Naive B cell (primary cell): ENCODE measurements at regions not wholly inside any gene's neighbourhood (a gene's known extent, or its start where the extent isn't known, plus 50 kb on each side); places are given as distances from the start of the nearest gene placed in this dataset.
"Not testable (repeated sequence)": the region's sequence is repeated elsewhere in the genome, so short reads cannot be mapped to it uniquely, and the experiment has no call there.

Experiments used
- ATAC-seq, 2 donors: fragments of 150-1000 bp; cut with Tn5 transposase; 2 replicates each; pipeline ENCODE4 v1.10.0; 2021; ENCODE audit warnings: low read depth in 2 of 2, mild to moderate bottlenecking in 2 of 2, moderate library complexity in 2 of 2
- DNase-seq: peaks from one replicate; pipeline ENCODE4 v3.0.0; 2022
- H3K27ac Mint-ChIP-seq, 6 donors: one replicate each; pipeline ENCODE4 v1.8.0; 2020 to 2022; ENCODE audit warnings: mild to moderate bottlenecking in 6 of 6, mixed read lengths in 6 of 6, moderate library complexity in 5 of 6, inconsistent platforms in 2 of 6
- H3K27me3 Mint-ChIP-seq, 3 donors: one replicate each; pipeline ENCODE4 v1.8.0; 2021 to 2022; ENCODE audit warnings: mixed read lengths in 3 of 3, mild to moderate bottlenecking in 1 of 3
- H3K36me3 Mint-ChIP-seq, 2 donors: one replicate each; pipeline ENCODE4 v1.8.0; 2020 to 2022; ENCODE audit warnings: mixed read lengths in 2 of 2, inconsistent platforms in 1 of 2, mild to moderate bottlenecking in 1 of 2
- H3K4me1 Mint-ChIP-seq, 3 donors: one replicate each; pipeline ENCODE4 v1.8.0; 2020 to 2022; ENCODE audit warnings: mixed read lengths in 3 of 3, inconsistent platforms in 1 of 3, mild to moderate bottlenecking in 1 of 3, moderate library complexity in 1 of 3
- H3K4me3 Mint-ChIP-seq, 8 donors: one replicate each; pipeline ENCODE4 v1.8.0; 2020 to 2022; ENCODE audit warnings: mild to moderate bottlenecking in 8 of 8, mixed read lengths in 8 of 8, moderate library complexity in 8 of 8, inconsistent platforms in 2 of 8
- H3K9me3 Mint-ChIP-seq, 7 donors: one replicate each; pipeline ENCODE4 v1.8.0; 2020 to 2022; ENCODE audit warnings: mixed read lengths in 7 of 7, mild to moderate bottlenecking in 5 of 7, inconsistent platforms in 2 of 7, moderate library complexity in 1 of 7

DNA sequence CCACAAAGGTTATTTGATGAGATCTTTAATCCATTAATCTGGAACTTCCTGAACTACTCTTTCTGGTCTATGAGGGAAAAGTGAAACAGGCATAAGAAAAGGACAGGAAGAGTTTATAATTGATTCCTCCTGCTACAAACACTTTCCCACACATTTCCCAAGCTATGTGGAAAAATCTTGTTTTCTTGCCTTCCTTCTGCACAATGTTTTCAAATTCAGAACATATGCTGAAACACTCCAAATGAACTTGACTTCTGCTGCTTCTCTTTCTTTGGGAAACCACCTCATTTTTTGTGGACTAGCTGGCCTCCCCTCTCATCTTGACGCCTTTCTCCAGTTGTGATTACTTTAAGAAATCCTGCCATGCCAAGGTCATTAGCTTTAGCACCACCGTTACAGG lies 100.7 kb upstream of the PTPRG start:
- Mint-ChIP-seq H3K27me3 (peaks cover 0 to 11% (median 0%) of the 10 kb centered on the region in 3 donors), H3K27ac (no peak overlapping the region), H3K4me3 (no peak overlapping the region), H3K4me1 (no peaks in the 10 kb centered on the region), H3K36me3 (no peaks in the 10 kb centered on the region), H3K9me3 (peaks cover 0 to 21% (median 6%) of the 10 kb centered on the region in 7 donors)
- ATAC-seq (no peak), DNase-seq (no peak)

DNA sequence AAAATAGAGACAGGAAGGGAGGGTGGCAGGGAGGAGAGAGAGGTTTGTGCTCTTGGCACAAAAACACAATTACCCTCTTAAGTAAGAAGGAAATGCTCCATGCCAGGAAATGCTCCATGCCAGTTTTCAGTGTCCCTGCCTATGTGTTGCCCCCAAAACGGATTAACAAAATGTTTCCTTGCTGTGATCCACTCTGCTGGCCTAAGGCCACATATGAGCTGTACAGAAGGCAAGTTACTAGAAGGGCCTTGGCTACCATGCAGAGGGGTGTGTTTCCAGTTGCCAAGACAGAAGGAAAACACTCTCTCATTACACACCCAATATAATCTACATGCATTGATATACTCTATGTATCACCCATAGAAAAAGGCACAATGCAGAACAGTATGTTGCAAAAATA lies 98.2 kb upstream of the PTPRG start:
- DNase-seq (no peak), ATAC-seq (no peak)
- H3K27me3 Mint-ChIP-seq, result peaks cover 0 to 11% (median 5%) of the 10 kb centered on the region in 3 donors
- H3K4me1 Mint-ChIP-seq, result no peaks in the 10 kb centered on the region
- H3K4me3 Mint-ChIP-seq, result no peak overlapping the region
- no peak overlapping the region for H3K27ac Mint-ChIP-seq
- H3K9me3 Mint-ChIP-seq, result peaks cover 0 to 21% (median 6%) of the 10 kb centered on the region in 7 donors
- H3K36me3 Mint-ChIP-seq, result no peaks in the 10 kb centered on the region

DNA sequence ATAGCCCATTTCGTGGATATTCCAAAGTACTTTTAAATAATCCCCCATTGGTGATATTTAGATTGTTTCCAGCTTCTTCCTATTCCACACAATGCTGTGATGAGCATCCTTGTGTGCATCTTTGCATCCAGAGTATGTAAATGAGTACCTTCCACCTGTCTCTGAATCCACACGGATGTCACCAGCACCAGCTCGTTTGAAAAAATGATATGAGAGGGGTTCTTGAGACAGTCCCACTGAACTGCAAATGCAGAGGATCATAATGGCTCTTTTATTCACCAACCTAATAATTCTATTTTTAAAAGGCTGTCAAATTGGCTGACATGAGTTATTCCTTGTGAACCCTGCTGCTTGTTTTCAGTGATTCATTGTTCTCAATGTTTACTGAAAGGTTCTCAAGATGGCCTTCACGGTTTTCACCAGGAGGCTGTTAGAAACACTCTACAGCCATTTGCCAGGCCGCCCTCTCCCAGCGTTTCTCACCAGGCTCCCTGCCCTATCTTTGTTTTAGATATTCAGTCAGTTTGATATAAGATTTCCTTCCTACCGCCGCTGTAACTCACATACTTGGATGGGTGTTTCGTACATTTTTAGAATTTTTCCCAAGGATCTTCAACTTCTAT lies 96.7 kb upstream of the PTPRG start:
- DNase-seq, result no peak
- Mint-ChIP-seq H3K4me1 (no peaks in the 10 kb centered on the region), H3K27me3 (peaks cover 0 to 11% (median 5%) of the 10 kb centered on the region in 3 donors), H3K4me3 (no peak overlapping the region), H3K27ac (no peak overlapping the region), H3K36me3 (no peaks in the 10 kb centered on the region), H3K9me3 (peaks cover 0 to 15% (median 6%) of the 10 kb centered on the region in 7 donors)
- no peak for ATAC-seq

DNA sequence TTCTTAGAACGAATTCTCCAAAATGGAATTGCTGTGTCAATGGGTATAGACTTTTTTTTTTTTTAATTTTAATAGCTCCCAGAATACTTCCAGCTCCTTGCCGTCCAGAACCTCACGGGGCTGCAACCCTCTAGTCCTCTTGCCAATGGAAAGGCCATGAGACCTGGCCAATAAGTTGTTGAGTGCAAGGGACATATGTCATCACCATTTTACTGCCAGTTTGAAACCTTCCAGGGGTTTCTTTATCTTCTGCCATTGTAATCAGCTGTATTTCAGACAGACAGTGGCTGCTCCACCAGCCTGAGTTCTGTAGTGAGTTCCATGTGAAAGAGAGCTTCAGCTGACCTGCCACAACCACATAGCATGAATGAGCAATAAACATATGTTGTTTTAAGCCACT lies 95.0 kb upstream of the PTPRG start:
- Mint-ChIP-seq H3K9me3 (peaks cover 0 to 13% (median 4%) of the 10 kb centered on the region in 7 donors), H3K4me3 (no peak overlapping the region), H3K36me3 (no peaks in the 10 kb centered on the region), H3K27me3 (peaks cover 0 to 11% (median 5%) of the 10 kb centered on the region in 3 donors), H3K27ac (peak overlapping the region in 1 of 6 donors; percentile 43), H3K4me1 (no peaks in the 10 kb centered on the region)
- ATAC-seq (no peak), DNase-seq (no peak)

DNA sequence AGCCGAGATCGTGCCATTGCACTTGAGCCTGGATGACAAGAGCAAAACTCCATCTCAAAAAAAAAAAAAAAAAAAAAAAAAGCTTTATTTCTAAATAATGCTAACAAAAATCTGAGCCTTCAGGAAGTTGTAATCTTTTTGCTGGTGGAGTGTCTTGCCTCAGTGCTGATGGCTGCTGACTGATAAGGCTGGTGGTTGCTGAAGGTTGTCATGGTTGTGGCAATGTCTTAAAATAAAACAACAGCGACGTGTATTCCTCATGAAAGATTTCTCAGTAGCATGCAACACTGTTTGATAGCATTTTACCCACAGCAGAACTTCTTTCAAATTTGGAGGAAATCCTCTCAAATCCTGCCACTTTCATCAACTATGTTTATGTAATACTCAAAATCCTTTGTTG lies 77.4 kb upstream of the PTPRG start:
- Mint-ChIP-seq H3K4me3 (no peak overlapping the region), H3K27me3 (peaks cover 0 to 8% (median 5%) of the 10 kb centered on the region in 3 donors), H3K36me3 (no peaks in the 10 kb centered on the region), H3K27ac (no peak overlapping the region), H3K9me3 (peaks cover 0 to 4% (median 0%) of the 10 kb centered on the region in 7 donors), H3K4me1 (no peaks in the 10 kb centered on the region)
- ATAC-seq (no peak), DNase-seq (no peak)

DNA sequence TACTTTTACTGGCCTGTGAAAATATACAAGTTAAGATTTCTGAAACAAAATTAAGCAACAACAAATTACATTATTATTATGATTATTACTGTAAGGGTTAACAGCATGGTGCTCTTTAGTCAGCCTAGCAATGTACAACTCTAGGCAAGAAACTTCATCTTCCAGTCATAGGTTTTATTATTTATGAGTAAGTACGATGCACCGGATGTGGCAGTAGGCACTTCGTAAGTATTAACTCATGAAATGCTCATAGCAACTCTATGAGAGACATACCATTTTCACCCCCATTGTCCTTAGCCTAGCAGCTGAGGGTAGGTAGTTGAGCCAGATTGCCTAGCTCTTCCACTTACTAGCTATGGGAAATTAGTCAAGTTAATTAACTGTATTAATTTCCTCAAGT lies 68.0 kb upstream of the PTPRG start:
- Mint-ChIP-seq H3K4me1 (no peaks in the 10 kb centered on the region), H3K27me3 (no peaks in the 10 kb centered on the region), H3K36me3 (no peaks in the 10 kb centered on the region), H3K27ac (no peak overlapping the region), H3K9me3 (peaks cover 3 to 9% (median 5%) of the 10 kb centered on the region in 7 donors), H3K4me3 (no peak overlapping the region)
- ATAC-seq, result no peak
- DNase-seq, result no peak

DNA sequence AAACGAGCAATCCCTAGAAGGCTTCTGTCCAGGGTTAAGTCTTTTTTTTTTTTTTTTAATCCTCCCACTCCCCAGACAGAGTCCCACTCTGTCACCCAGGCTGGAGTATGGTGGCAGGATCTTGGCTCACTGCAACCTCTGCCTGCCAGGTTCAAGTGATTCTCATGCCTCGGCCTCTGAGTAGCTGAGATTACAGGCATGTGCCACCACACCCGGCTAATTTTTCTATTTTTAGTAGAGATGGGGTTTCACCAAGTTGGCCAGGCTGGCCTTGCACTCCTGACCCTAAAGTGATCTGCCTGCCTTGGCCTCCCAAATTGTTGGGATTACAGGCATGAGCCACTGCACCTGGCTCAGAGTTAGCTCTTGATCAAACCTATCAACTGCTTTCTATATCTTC lies 67.1 kb upstream of the PTPRG start:
- DNase-seq, H3K27me3 Mint-ChIP-seq, H3K27ac Mint-ChIP-seq, H3K4me1 Mint-ChIP-seq, H3K4me3 Mint-ChIP-seq, H3K36me3 Mint-ChIP-seq, ATAC-seq: not testable (repeated sequence)
- peaks cover 3 to 10% (median 5%) of the 10 kb centered on the region in 7 donors for H3K9me3 Mint-ChIP-seq

DNA sequence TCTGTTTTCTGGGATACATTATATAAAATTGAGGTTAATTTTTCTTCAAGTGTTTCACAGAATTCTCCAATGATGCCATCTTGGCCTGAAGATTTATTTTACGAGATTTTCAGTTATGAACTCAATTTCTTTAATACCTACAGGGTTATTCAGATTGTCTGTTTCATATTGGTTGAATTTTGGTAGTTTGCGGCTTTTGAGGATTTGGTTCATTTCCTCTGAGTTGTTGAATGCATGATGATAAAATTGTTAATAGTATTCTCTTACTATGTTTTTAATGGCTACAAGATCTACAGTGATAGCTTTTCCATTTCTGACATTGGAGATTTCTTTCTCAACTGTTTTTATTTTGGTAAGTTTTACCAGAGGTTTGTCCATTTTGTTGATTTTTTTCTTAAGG lies 63.9 kb upstream of the PTPRG start:
- no peak for ATAC-seq
- peaks cover 4 to 34% (median 15%) of the 10 kb centered on the region in 7 donors for H3K9me3 Mint-ChIP-seq

DNA sequence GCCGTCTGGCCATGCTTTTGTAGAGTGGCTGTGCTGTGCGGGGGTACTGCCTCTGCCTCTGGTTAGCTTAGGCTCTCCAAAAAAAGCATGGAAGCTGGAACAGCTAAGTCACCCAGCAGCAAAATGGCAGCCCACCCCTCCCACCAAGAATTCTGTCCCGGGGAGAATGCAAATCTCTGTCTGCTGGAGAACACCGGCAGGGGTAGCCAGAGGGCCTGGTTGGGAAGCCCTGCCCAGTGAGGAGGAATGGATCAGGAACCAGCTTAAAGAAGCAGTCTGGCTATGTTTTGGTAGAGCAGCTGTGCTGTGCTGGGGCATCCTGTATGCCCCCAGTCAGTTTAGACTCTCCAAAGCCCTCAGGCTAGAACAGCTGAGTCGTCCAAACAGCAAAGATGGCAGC lies 56.2 kb upstream of the PTPRG start:
- Mint-ChIP-seq H3K4me3 (no peak overlapping the region), H3K4me1 (no peaks in the 10 kb centered on the region), H3K9me3 (peaks cover 6 to 41% (median 13%) of the 10 kb centered on the region in 7 donors), H3K36me3 (peaks cover 0 to 7% of the 10 kb centered on the region in 2 donors), H3K27ac (no peak overlapping the region), H3K27me3 (no peaks in the 10 kb centered on the region)
- DNase-seq, result no peak
- ATAC-seq, result no peak

More for the DNA sequence above, 63.9 kb upstream of the PTPRG start:
- DNase-seq, result no peak
- H3K36me3 Mint-ChIP-seq, result no peaks in the 10 kb centered on the region
- H3K4me1 Mint-ChIP-seq, result no peaks in the 10 kb centered on the region
- no peak overlapping the region for H3K27ac Mint-ChIP-seq
- H3K4me3 Mint-ChIP-seq, result no peak overlapping the region
- H3K27me3 Mint-ChIP-seq, result no peaks in the 10 kb centered on the region

DNA sequence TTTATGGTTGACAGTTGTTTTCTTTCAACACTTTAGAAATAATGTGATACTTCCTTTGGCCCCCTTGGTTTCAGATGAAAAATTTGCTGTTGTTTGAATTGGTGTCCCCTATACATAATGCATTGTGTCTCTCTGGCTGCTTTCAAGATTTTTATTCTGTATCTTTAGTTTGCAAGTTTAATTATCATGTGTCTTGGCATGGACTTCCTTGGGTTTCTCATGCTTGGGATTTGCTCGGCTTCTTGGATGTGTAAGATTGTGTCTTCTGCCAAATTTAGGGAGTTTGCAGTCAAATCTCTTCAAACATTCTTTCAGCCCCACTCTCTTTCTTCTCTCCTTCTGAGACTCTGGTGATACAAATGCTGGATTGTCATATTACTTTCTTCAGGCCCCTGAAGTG lies 53.4 kb upstream of the PTPRG start:
- no peaks in the 10 kb centered on the region for H3K4me1 Mint-ChIP-seq
- ATAC-seq (no peak), DNase-seq (no peak)
- peaks cover 0 to 4% (median 0%) of the 10 kb centered on the region in 3 donors for H3K27me3 Mint-ChIP-seq
- peaks cover 0 to 26% (median 8%) of the 10 kb centered on the region in 7 donors for H3K9me3 Mint-ChIP-seq
- H3K4me3 Mint-ChIP-seq, result no peak overlapping the region
- peaks cover 0 to 7% of the 10 kb centered on the region in 2 donors for H3K36me3 Mint-ChIP-seq
- no peak overlapping the region for H3K27ac Mint-ChIP-seq
